ENCODE measurements at regions not wholly inside any gene's neighbourhood (a gene's known extent, or its start where the extent isn't known, plus 50 kb on each side); places are given as distances from the start of the nearest gene placed in this dataset.

GRCh38 chr19:31023038-31023437 lies 326.2 kb downstream of the TSHZ3 start:
- no peak overlapping the region for H3K27ac ChIP-seq (replicated peaks)
- no peak for TF ChIP-seq CTCF (IDR thresholded peaks at IDR 0.05; ENCODE audit: insufficient read depth, low read length)
- TF ChIP-seq GABPA (IDR thresholded peaks at IDR 0.05; ENCODE audit: low read depth) = no peak
- TF ChIP-seq POLR2AphosphoS5 (IDR thresholded peaks at IDR 0.05; ENCODE audit: low read depth) = no peak
- TF ChIP-seq SPI1 (IDR thresholded peaks at IDR 0.05; ENCODE audit: borderline replicate concordance, low read depth) = no peak
- no peak for TF ChIP-seq REST (IDR thresholded peaks at IDR 0.05; ENCODE audit: insufficient replicate concordance, low read depth)
- DNase-seq (ENCODE audit: low read depth in 1 of 2, low spot score in 1 of 2) = no peak
- H3K27me3 ChIP-seq (ENCODE audit: insufficient read depth, poor library complexity, severe bottlenecking) = no peaks in the 10 kb centered on the region
- H3K4me3 ChIP-seq (replicated peaks; ENCODE audit: insufficient read depth, low read length) = no peak overlapping the region

- no peak overlapping the region for H3K27ac ChIP-seq (replicated peaks)
- TF ChIP-seq GABPA (IDR thresholded peaks at IDR 0.05; ENCODE audit: low read depth) = no peak
- TF ChIP-seq CTCF (IDR thresholded peaks at IDR 0.05; ENCODE audit: insufficient read depth, low read length) = no peak
- TF ChIP-seq SPI1 (IDR thresholded peaks at IDR 0.05; ENCODE audit: borderline replicate concordance, low read depth) = no peak
- TF ChIP-seq POLR2AphosphoS5 (IDR thresholded peaks at IDR 0.05; ENCODE audit: low read depth) = no peak
- no peak for TF ChIP-seq REST (IDR thresholded peaks at IDR 0.05; ENCODE audit: insufficient replicate concordance, low read depth)
- no peak overlapping the region for H3K4me3 ChIP-seq (replicated peaks; ENCODE audit: insufficient read depth, low read length)
- DNase-seq (ENCODE audit: low read depth in 1 of 2, low spot score in 1 of 2) = no peak
- no peaks in the 10 kb centered on the region for H3K27me3 ChIP-seq (ENCODE audit: insufficient read depth, poor library complexity, severe bottlenecking)
Measured at GRCh38 chr19:31018936-31019335, 330.3 kb downstream of the TSHZ3 start.

GRCh38 chr19:31015778-31016177 lies 333.5 kb downstream of the TSHZ3 start:
- no peak overlapping the region for H3K27ac ChIP-seq (replicated peaks)
- DNase-seq (ENCODE audit: low read depth in 1 of 2, low spot score in 1 of 2) = no peak
- no peaks in the 10 kb centered on the region for H3K27me3 ChIP-seq (ENCODE audit: insufficient read depth, poor library complexity, severe bottlenecking)

GRCh38 chr19:31014668-31015067 lies 334.6 kb downstream of the TSHZ3 start:
- no peak overlapping the region for H3K4me3 ChIP-seq (replicated peaks; ENCODE audit: insufficient read depth, low read length)
- TF ChIP-seq GABPA (IDR thresholded peaks at IDR 0.05; ENCODE audit: low read depth) (no peak), REST (IDR thresholded peaks at IDR 0.05; ENCODE audit: insufficient replicate concordance, low read depth) (no peak), SPI1 (IDR thresholded peaks at IDR 0.05; ENCODE audit: borderline replicate concordance, low read depth) (no peak), POLR2AphosphoS5 (IDR thresholded peaks at IDR 0.05; ENCODE audit: low read depth) (no peak)
- no peaks in the 10 kb centered on the region for H3K27me3 ChIP-seq (ENCODE audit: insufficient read depth, poor library complexity, severe bottlenecking)
- H3K27ac ChIP-seq (replicated peaks) = no peak overlapping the region
- no peak for DNase-seq (ENCODE audit: low read depth in 1 of 2, low spot score in 1 of 2)

More at GRCh38 chr19:31015778-31016177, 333.5 kb downstream of the TSHZ3 start:
- TF ChIP-seq SPI1 (IDR thresholded peaks at IDR 0.05; ENCODE audit: borderline replicate concordance, low read depth) = no peak
- TF ChIP-seq GABPA (IDR thresholded peaks at IDR 0.05; ENCODE audit: low read depth) = no peak
- no peak for TF ChIP-seq POLR2AphosphoS5 (IDR thresholded peaks at IDR 0.05; ENCODE audit: low read depth)
- no peak overlapping the region for H3K4me3 ChIP-seq (replicated peaks; ENCODE audit: insufficient read depth, low read length)
